GM18867 (cell line): ENCODE measurements at regions not wholly inside any gene's neighbourhood (a gene's known extent, or its start where the extent isn't known, plus 50 kb on each side); places are given as distances from the start of the nearest gene placed in this dataset.

ENCODE experiments used
- ATAC-seq: cut with Tn5 transposase; IDR thresholded peaks from one replicate; pipeline ENCODE4 v1.9.1; 2021; ENCODE audit warnings: mild to moderate bottlenecking, moderate library complexity; ENCODE audit not compliant: unreplicated experiment

DNA sequence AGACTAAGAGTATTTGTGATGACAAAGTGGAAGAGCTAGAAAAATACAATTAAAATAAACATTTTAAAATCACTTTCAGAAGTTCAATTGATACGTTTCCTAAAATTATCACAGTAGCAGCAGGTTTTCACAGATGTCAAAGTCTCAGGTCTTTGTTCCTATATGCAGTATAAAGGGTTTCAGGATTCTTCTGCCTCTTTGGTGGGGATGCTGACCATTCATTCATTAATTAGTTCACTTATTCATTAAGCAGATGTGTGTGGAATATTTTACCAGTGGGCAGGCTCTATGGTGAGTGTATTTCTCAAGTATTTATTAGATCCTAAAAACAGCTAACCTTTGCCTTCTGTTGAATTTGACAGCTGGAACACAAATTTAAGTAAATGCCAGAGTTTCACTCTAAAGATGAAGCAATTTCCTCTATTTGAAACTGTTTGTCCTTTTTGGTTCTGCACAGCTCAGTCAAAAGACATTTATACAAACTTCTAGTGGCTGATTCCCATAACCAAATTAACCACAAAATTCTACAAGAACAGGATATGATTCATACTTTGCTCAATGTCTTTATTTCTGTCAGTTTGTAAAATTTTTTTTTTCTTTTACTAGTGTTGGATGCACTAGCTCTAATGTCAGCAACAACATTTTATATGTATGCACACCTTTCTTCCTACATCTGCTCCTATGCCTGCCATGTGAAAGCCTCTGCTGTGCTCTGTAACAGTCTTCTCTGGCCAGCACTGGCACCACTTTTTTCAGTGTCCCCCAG is 75.9 kb upstream of the PRR16 start:
- ATAC-seq, result no peak

DNA sequence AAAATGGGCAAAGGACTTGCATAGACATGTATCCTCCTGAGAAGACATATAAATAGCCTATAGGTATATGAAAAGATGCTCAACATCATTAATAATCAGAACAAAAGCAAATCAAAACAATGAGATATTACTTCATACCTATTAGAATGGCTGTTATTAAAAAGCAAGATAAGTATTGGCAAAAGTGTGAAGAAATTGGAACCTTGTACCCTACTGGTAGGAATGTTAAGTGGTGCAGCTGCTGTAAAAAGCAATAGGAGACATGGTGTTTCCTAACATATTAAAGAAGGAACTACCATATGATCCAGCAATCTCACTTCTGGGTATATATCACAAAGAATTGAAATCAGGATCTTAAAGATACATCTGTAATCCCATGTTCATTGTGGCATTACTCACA is 69.8 kb upstream of the PRR16 start:
- no peak for ATAC-seq

DNA sequence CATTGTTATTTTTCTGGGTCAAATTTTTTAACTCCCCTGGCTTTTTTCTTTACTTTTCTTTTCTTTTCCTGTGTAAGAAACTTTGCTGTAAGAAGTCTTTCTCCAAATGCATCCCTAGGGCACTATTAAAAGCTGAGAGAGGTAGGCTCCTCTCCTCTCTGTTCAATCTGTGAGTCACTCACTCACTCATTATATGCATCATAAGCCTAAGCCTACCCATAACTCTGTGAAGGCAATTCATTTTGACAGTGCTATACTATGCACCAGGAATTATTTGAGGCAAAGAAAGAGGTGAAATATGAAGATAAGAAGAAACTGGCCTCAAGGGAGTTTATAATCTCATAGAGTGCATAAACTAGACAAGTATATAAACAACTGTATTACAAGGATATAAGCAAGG is 67.9 kb upstream of the PRR16 start:
- no peak for ATAC-seq

DNA sequence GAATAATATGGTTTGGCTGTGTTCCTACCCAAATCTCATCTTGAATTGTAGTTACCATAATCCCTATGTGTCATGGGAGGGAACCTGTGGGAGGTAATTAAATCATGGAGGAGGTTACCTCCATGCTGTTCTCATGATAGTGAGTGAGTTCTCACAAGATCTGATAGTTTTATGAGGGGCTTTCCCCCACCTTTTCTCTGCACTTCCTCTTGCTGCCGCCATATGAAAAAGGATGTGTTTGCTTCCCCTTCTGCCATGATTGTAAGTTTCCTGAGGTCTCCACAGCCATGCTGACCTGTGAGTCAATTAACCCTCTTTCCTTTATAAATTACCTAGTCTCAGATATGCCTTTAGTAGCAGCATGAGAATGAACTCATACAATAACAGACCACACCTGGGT is 63.7 kb upstream of the PRR16 start:
- no peak for ATAC-seq

DNA sequence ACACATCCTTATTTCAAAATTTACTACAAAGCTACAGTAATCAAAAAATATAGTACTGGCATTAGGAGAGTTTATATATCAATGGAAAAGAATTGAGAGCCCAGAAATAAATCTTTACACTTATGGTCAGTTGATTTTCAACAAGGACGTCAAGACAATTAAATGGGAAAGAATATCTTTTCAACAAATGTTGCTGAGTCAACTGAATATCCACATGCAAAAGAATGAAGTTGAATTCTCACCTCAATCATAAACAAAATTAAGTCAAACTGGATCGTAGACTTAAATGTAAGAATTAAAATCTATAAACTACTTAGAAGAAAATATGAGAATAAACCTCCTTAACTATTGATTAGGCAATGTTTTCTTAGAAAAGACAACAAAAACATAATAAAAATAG is 61.5 kb upstream of the PRR16 start:
- no peak for ATAC-seq

DNA sequence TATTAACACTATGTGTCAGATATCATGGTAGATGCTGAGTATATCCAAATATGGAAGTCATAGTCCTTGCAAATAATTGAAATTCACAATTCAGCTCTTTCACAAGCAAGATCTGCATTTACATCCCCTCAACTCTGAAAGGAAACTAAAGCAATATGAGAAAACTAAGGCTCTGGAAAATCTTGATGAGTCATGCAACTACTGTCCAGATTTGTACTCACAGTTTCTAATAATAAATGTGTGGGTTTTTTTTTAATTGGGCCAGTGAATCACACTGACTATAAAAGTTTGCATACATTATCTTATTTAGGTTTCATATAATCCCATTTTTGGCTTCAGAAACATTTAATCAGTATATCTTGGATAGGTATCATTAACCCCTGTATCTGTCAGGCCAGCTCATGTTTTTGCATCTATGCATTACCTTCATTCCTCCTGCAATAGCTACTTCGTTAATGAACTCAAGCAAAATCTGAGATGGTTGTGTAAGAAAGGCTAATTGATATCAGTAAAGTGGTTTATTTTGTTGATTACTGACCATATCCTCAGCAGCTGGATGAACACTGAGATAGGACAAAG is 58.7 kb upstream of the PRR16 start:
- ATAC-seq, result no peak

DNA sequence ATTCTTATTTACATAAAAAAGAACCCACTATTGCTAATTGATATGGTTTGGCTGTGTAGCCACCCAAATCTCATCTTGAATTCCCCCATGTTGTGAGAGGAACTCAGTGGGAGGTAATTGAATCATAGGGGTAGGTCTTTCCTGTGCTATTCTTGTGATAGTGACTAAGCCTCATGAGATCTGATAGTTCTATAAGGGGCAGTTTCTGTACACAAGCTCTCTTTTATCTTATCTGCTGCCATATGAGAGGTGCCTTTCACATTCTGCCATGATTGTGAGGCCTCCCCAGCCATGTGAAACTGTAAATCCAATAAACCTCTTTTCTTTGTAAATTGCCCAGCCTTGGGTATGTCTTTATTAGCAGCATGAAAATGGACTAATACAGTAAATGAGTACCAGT is 58.2 kb upstream of the PRR16 start:
- ATAC-seq, result no peak

DNA sequence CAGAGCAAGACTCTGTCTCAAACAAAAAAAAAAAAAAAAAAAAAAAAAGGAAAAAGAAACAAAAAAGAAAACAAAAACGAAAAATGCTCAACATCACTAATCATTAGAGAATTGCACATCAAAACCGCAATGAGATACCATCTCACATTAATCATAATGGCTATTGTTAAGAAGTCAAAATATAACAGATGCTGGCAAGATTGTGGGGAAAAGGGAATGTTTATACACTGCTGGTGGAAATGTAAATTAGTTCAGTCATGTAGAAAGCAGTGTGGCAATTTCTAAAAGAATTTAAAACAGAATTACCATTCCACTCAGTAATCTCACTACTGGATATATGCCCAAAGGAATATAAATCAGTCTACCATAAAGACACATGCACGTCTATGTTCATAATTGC is 50.4 kb upstream of the PRR16 start:
- no peak for ATAC-seq
